IgD-negative memory B cell (primary cell): ENCODE measurements at regions not wholly inside any gene's neighbourhood (a gene's known extent, or its start where the extent isn't known, plus 50 kb on each side); places are given as distances from the start of the nearest gene placed in this dataset.
"Not testable (repeated sequence)": the region's sequence is repeated elsewhere in the genome, so short reads cannot be mapped to it uniquely, and the experiment has no call there.

Source experiments
- H3K27ac Mint-ChIP-seq, 3 donors: one replicate each; pipeline ENCODE4 v1.8.0; 2020 to 2022; ENCODE audit warnings: mild to moderate bottlenecking in 3 of 3, mixed read lengths in 3 of 3, moderate library complexity in 1 of 3
- H3K27me3 Mint-ChIP-seq: one replicate; pipeline ENCODE4 v1.8.0; 2021; ENCODE audit warnings: mixed read lengths
- H3K36me3 Mint-ChIP-seq: one replicate; pipeline ENCODE4 v1.8.0; 2020; ENCODE audit warnings: mild to moderate bottlenecking, mixed read lengths
- H3K4me1 Mint-ChIP-seq, 3 donors: one replicate each; pipeline ENCODE4 v1.8.0; 2020 to 2022; ENCODE audit warnings: mixed read lengths in 3 of 3, mild to moderate bottlenecking in 1 of 3
- H3K4me3 Mint-ChIP-seq, 4 donors: one replicate each; pipeline ENCODE4 v1.8.0; 2020 to 2022; ENCODE audit warnings: mild to moderate bottlenecking in 4 of 4, mixed read lengths in 4 of 4, moderate library complexity in 3 of 4
- H3K9me3 Mint-ChIP-seq, 3 donors: one replicate each; pipeline ENCODE4 v1.8.0; 2020 to 2021; ENCODE audit warnings: mixed read lengths in 3 of 3, mild to moderate bottlenecking in 1 of 3

- Mint-ChIP-seq H3K4me1 (no peaks in the 10 kb centered on the region), H3K36me3 (peaks cover 2% of the 10 kb centered on the region), H3K27ac (no peak overlapping the region), H3K27me3 (no peaks in the 10 kb centered on the region), H3K4me3 (no peak overlapping the region), H3K9me3 (peaks cover 0 to 4% (median 3%) of the 10 kb centered on the region in 3 donors)
These were observed 255.6 kb downstream of the RDH14 start for GRCh38 chr2:18304849-18305248.

GRCh38 chr2:18301421-18302139, 258.9 kb downstream of the RDH14 start:
- H3K4me3 Mint-ChIP-seq = no peak overlapping the region
- no peaks in the 10 kb centered on the region for H3K27me3 Mint-ChIP-seq
- peaks cover 0 to 3% (median 1%) of the 10 kb centered on the region in 3 donors for H3K9me3 Mint-ChIP-seq
- no peaks in the 10 kb centered on the region for H3K36me3 Mint-ChIP-seq
- H3K4me1 Mint-ChIP-seq = no peaks in the 10 kb centered on the region
- H3K27ac Mint-ChIP-seq = no peak overlapping the region

GRCh38 chr2:18299423-18300212, 260.8 kb downstream of the RDH14 start:
- Mint-ChIP-seq H3K4me1 (no peaks in the 10 kb centered on the region), H3K36me3 (no peaks in the 10 kb centered on the region), H3K4me3 (no peak overlapping the region), H3K9me3 (no peaks in the 10 kb centered on the region), H3K27ac (no peak overlapping the region), H3K27me3 (no peaks in the 10 kb centered on the region)

- no peaks in the 10 kb centered on the region for H3K36me3 Mint-ChIP-seq
- no peaks in the 10 kb centered on the region for H3K9me3 Mint-ChIP-seq
- H3K4me3 Mint-ChIP-seq = no peak overlapping the region
- no peak overlapping the region for H3K27ac Mint-ChIP-seq
- no peaks in the 10 kb centered on the region for H3K4me1 Mint-ChIP-seq
- H3K27me3 Mint-ChIP-seq = no peaks in the 10 kb centered on the region
These were observed 262.9 kb downstream of the RDH14 start for GRCh38 chr2:18297534-18298058.

GRCh38 chr2:18290386-18290785, 270.1 kb downstream of the RDH14 start:
- no peak overlapping the region for H3K27ac Mint-ChIP-seq
- peaks cover 0 to 8% (median 0%) of the 10 kb centered on the region in 3 donors for H3K9me3 Mint-ChIP-seq
- no peaks in the 10 kb centered on the region for H3K27me3 Mint-ChIP-seq
- H3K4me1 Mint-ChIP-seq = no peaks in the 10 kb centered on the region
- H3K36me3 Mint-ChIP-seq = no peaks in the 10 kb centered on the region
- H3K4me3 Mint-ChIP-seq = no peak overlapping the region

- Mint-ChIP-seq H3K4me3 (no peak overlapping the region), H3K36me3 (no peaks in the 10 kb centered on the region), H3K4me1 (no peaks in the 10 kb centered on the region), H3K9me3 (peaks cover 0 to 8% (median 5%) of the 10 kb centered on the region in 3 donors), H3K27ac (no peak overlapping the region), H3K27me3 (peaks cover 1% of the 10 kb centered on the region)
These were observed 273.6 kb downstream of the RDH14 start for GRCh38 chr2:18286897-18287296.

GRCh38 chr2:18284331-18284730, 276.1 kb downstream of the RDH14 start:
- Mint-ChIP-seq H3K27me3 (peaks cover 1% of the 10 kb centered on the region), H3K36me3 (no peaks in the 10 kb centered on the region)

GRCh38 chr2:18282026-18282425, 278.4 kb downstream of the RDH14 start:
- Mint-ChIP-seq H3K36me3 (no peaks in the 10 kb centered on the region), H3K27ac (no peak overlapping the region), H3K9me3 (peaks cover 0 to 12% (median 5%) of the 10 kb centered on the region in 3 donors), H3K27me3 (peaks cover 1% of the 10 kb centered on the region), H3K4me1 (no peaks in the 10 kb centered on the region), H3K4me3 (no peak overlapping the region)

More at GRCh38 chr2:18284331-18284730, 276.1 kb downstream of the RDH14 start:
- Mint-ChIP-seq H3K27ac (no peak overlapping the region), H3K4me3 (no peak overlapping the region), H3K9me3 (peaks cover 0 to 12% (median 5%) of the 10 kb centered on the region in 3 donors), H3K4me1 (no peaks in the 10 kb centered on the region)

GRCh38 chr2:18276583-18277075, 283.8 kb downstream of the RDH14 start:
- Mint-ChIP-seq H3K4me3 (no peak overlapping the region), H3K36me3 (no peaks in the 10 kb centered on the region), H3K27ac (no peak overlapping the region), H3K27me3 (no peaks in the 10 kb centered on the region), H3K9me3 (peaks cover 0 to 4% (median 0%) of the 10 kb centered on the region in 3 donors), H3K4me1 (no peaks in the 10 kb centered on the region)

- Mint-ChIP-seq H3K4me1 (no peaks in the 10 kb centered on the region), H3K27me3 (no peaks in the 10 kb centered on the region), H3K27ac (no peak overlapping the region), H3K9me3 (no peaks in the 10 kb centered on the region), H3K4me3 (no peak overlapping the region), H3K36me3 (no peaks in the 10 kb centered on the region)
These were observed 287.2 kb downstream of the RDH14 start for GRCh38 chr2:18273205-18273604.

- Mint-ChIP-seq H3K36me3 (no peaks in the 10 kb centered on the region), H3K9me3 (no peaks in the 10 kb centered on the region), H3K4me1 (no peaks in the 10 kb centered on the region), H3K27me3 (no peaks in the 10 kb centered on the region), H3K4me3 (no peak overlapping the region), H3K27ac (no peak overlapping the region)
These were observed 288.3 kb downstream of the RDH14 start for GRCh38 chr2:18272148-18272494.

- H3K27me3 Mint-ChIP-seq = no peaks in the 10 kb centered on the region
- H3K4me1 Mint-ChIP-seq = no peaks in the 10 kb centered on the region
- H3K4me3 Mint-ChIP-seq = no peak overlapping the region
- no peak overlapping the region for H3K27ac Mint-ChIP-seq
- no peaks in the 10 kb centered on the region for H3K9me3 Mint-ChIP-seq
- H3K36me3 Mint-ChIP-seq = no peaks in the 10 kb centered on the region
These were observed 288.9 kb downstream of the RDH14 start for GRCh38 chr2:18271370-18272147.

GRCh38 chr2:18268400-18268799, 292.1 kb downstream of the RDH14 start:
- Mint-ChIP-seq H3K4me3 (no peak overlapping the region), H3K9me3 (no peaks in the 10 kb centered on the region), H3K27me3 (no peaks in the 10 kb centered on the region), H3K36me3 (peaks cover 1% of the 10 kb centered on the region), H3K4me1 (no peaks in the 10 kb centered on the region), H3K27ac (no peak overlapping the region)

- Mint-ChIP-seq H3K4me1 (no peaks in the 10 kb centered on the region), H3K27me3 (no peaks in the 10 kb centered on the region), H3K27ac (no peak overlapping the region), H3K36me3 (peaks cover 1% of the 10 kb centered on the region), H3K4me3 (no peak overlapping the region), H3K9me3 (no peaks in the 10 kb centered on the region)
These were observed 293.0 kb downstream of the RDH14 start for GRCh38 chr2:18267501-18267900.

- not testable (repeated sequence) for H3K9me3 Mint-ChIP-seq, H3K4me1 Mint-ChIP-seq, H3K36me3 Mint-ChIP-seq
These were observed 293.8 kb downstream of the RDH14 start for GRCh38 chr2:18266699-18267098.

More at GRCh38 chr2:18266699-18267098, 293.8 kb downstream of the RDH14 start:
- H3K27me3 Mint-ChIP-seq, H3K4me3 Mint-ChIP-seq, H3K27ac Mint-ChIP-seq: not testable (repeated sequence)
